ENCODE measurements at regions not wholly inside any gene's neighbourhood (a gene's known extent, or its start where the extent isn't known, plus 50 kb on each side); places are given as distances from the start of the nearest gene placed in this dataset.

GRCh38 chr20:12022126-12022525 lies 104.4 kb downstream of the BTBD3 start:
- DNase-seq (ENCODE audit: low read depth in 3 of 3), result no peak

- DNase-seq (ENCODE audit: low read depth in 3 of 3), result no peak
Measured at GRCh38 chr20:12023194-12023795, 105.6 kb downstream of the BTBD3 start.

- DNase-seq (ENCODE audit: low read depth in 3 of 3), result no peak
Measured at GRCh38 chr20:12028771-12029170, 111.1 kb downstream of the BTBD3 start.

- DNase-seq (ENCODE audit: low read depth in 3 of 3), result no peak
Measured at GRCh38 chr20:12030470-12030869, 112.8 kb downstream of the BTBD3 start.

- DNase-seq (ENCODE audit: low read depth in 3 of 3), result no peak
Measured at GRCh38 chr20:12036142-12036541, 118.4 kb downstream of the BTBD3 start.

GRCh38 chr20:12037521-12037920 lies 119.8 kb downstream of the BTBD3 start:
- DNase-seq (ENCODE audit: low read depth in 3 of 3), result no peak

- no peak for DNase-seq (ENCODE audit: low read depth in 3 of 3)
Measured at GRCh38 chr20:12040261-12040660, 122.6 kb downstream of the BTBD3 start.

- DNase-seq (ENCODE audit: low read depth in 3 of 3), result no peak
Measured at GRCh38 chr20:12044969-12045368, 127.3 kb downstream of the BTBD3 start.

GRCh38 chr20:12047838-12048432 lies 130.2 kb downstream of the BTBD3 start:
- no peak for DNase-seq (ENCODE audit: low read depth in 3 of 3)

GRCh38 chr20:12049125-12049524 lies 131.4 kb downstream of the BTBD3 start:
- DNase-seq (ENCODE audit: low read depth in 3 of 3), result no peak

GRCh38 chr20:12051206-12052163 lies 133.8 kb downstream of the BTBD3 start:
- DNase-seq (ENCODE audit: low read depth in 3 of 3), result no peak

- DNase-seq (ENCODE audit: low read depth in 3 of 3), result no peak
Measured at GRCh38 chr20:12053353-12053752, 135.7 kb downstream of the BTBD3 start.

GRCh38 chr20:12054556-12054955 lies 136.9 kb downstream of the BTBD3 start:
- DNase-seq (ENCODE audit: low read depth in 3 of 3), result no peak

- no peak for DNase-seq (ENCODE audit: low read depth in 3 of 3)
Measured at GRCh38 chr20:12055161-12055560, 137.5 kb downstream of the BTBD3 start.

GRCh38 chr20:12056839-12057238 lies 139.1 kb downstream of the BTBD3 start:
- DNase-seq (ENCODE audit: low read depth in 3 of 3), result no peak

GRCh38 chr20:12057778-12058177 lies 140.1 kb downstream of the BTBD3 start:
- no peak for DNase-seq (ENCODE audit: low read depth in 3 of 3)

GRCh38 chr20:12058216-12058615 lies 140.5 kb downstream of the BTBD3 start:
- DNase-seq (ENCODE audit: low read depth in 3 of 3), result no peak

- DNase-seq (ENCODE audit: low read depth in 3 of 3), result no peak
Measured at GRCh38 chr20:12061466-12061865, 143.8 kb downstream of the BTBD3 start.

GRCh38 chr20:12063106-12063684 lies 145.5 kb downstream of the BTBD3 start:
- no peak for DNase-seq (ENCODE audit: low read depth in 3 of 3)

- no peak for DNase-seq (ENCODE audit: low read depth in 3 of 3)
Measured at GRCh38 chr20:12064540-12064939, 146.8 kb downstream of the BTBD3 start.

- DNase-seq (ENCODE audit: low read depth in 3 of 3), result no peak
Measured at GRCh38 chr20:12067686-12068085, 150.0 kb downstream of the BTBD3 start.

GRCh38 chr20:12068121-12068520 lies 150.4 kb downstream of the BTBD3 start:
- no peak for DNase-seq (ENCODE audit: low read depth in 3 of 3)

All from stimulated activated CD4-positive, alpha-beta T cell treated with anti-CD3 and anti-CD28 coated beads, TNF-alpha, amount 100 ng/mL, for 24 hours (primary cell).